OCI-LY1 (cell line): ENCODE measurements at regions not wholly inside any gene's neighbourhood (a gene's known extent, or its start where the extent isn't known, plus 50 kb on each side); places are given as distances from the start of the nearest gene placed in this dataset.

ENCODE experiments used
- CTCF ChIP-seq: fragments of 200-600 bp; sonication (generic), shearing (Covaris generic); IDR thresholded peaks from 2 replicates; pipeline ENCODE4 v1.5.1; 2017; ENCODE audit warnings: mild to moderate bottlenecking, antibody characterized with exemption, low read length, moderate library complexity, mixed read lengths
- EZH2 ChIP-seq: fragments of 200-600 bp; sonication (generic), shearing (Covaris generic); IDR thresholded peaks from 2 replicates; pipeline ENCODE4 v1.8.0; 2017; ENCODE audit warnings: borderline replicate concordance, mixed run types, mild to moderate bottlenecking, antibody characterized with exemption, low read length, moderate library complexity, mixed read lengths

- TF ChIP-seq CTCF (no peak), EZH2 (no peak)
Observed at GRCh38 chr1:58874342-58874741, 90.5 kb upstream of the JUN start.
